Transverse colon (tissue), 4 donors: ENCODE measurements at regions not wholly inside any gene's neighbourhood (a gene's known extent, or its start where the extent isn't known, plus 50 kb on each side); places are given as distances from the start of the nearest gene placed in this dataset.

Source experiments
- POLR2A ChIP-seq: fragments of 450-650 bp; IDR thresholded peaks from one replicate; pipeline ENCODE4 v1.6.1; 2016; ENCODE audit warnings: antibody characterized with exemption, mild to moderate bottlenecking, moderate library complexity
- POLR2AphosphoS5 ChIP-seq, 3 donors: sonication (generic); formaldehyde crosslinking; IDR thresholded peaks; one replicate each; pipeline ENCODE4 v1.6.1; 2016; ENCODE audit warnings: antibody characterized with exemption in 3 of 3
- TF ChIP-seq, protein P1 (sequence below), 5 experiments: fragments of 200-600 bp in 3 of 5; fragments of 450-650 bp in 2 of 5; sonication (generic) in 3 of 5; IDR thresholded peaks; 1 replicate in 2 of 5; 2 replicates in 3 of 5; pipeline ENCODE4 v1.5.1; 2016 to 2017; ENCODE audit warnings: antibody characterized with exemption in 5 of 5, inconsistent platforms in 3 of 5, mild to moderate bottlenecking in 2 of 5, moderate library complexity in 1 of 5

DNA sequence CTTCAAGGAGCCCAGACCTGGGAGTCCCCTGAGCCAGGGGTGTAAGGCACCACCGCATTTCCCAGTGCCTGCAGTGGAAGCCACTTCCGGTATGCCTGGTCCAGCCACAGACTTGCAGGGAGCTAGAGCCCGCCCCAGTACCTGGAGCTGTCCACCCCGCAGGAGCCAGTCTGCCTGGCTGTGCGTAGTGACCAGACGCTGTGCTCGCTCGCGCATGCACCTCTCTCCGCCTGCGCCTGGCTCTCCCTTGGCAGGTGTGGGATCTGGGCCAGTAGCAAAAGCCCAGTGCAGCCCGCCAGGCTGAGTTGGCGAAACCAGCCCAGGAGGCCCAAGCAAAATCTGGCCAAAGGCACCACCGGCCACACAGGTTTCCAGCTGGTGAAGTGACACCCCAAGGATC lies 973.7 kb upstream of the AGA start:
- TF ChIP-seq, protein P1, sequence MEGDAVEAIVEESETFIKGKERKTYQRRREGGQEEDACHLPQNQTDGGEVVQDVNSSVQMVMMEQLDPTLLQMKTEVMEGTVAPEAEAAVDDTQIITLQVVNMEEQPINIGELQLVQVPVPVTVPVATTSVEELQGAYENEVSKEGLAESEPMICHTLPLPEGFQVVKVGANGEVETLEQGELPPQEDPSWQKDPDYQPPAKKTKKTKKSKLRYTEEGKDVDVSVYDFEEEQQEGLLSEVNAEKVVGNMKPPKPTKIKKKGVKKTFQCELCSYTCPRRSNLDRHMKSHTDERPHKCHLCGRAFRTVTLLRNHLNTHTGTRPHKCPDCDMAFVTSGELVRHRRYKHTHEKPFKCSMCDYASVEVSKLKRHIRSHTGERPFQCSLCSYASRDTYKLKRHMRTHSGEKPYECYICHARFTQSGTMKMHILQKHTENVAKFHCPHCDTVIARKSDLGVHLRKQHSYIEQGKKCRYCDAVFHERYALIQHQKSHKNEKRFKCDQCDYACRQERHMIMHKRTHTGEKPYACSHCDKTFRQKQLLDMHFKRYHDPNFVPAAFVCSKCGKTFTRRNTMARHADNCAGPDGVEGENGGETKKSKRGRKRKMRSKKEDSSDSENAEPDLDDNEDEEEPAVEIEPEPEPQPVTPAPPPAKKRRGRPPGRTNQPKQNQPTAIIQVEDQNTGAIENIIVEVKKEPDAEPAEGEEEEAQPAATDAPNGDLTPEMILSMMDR (IDR thresholded peaks at IDR 0.05) = no peak
- no peak for TF ChIP-seq POLR2AphosphoS5 (IDR thresholded peaks at IDR 0.05)
- no peak for TF ChIP-seq POLR2A
